ENCODE measurements at regions not wholly inside any gene's neighbourhood (a gene's known extent, or its start where the extent isn't known, plus 50 kb on each side); places are given as distances from the start of the nearest gene placed in this dataset.

DNA sequence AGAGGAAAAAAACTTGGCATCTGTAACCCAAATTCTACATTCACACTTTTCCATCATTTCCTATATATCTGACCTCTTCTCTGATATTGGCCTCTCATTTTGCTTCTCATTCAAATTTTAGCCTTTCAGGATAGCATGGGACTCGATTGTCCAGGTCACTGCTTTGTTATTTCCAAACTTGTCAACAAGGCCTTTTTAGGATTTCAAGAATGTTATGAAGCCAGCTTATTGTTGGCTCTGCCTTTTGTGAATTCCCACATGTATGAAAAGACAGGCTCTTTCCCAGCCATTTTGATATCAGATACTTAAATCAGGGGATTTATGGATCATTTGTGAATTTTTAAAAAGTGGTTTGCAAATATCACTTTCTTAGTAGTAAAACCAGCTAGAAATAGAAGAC, 663.5 kb downstream of the NCAM2 start:
- TF ChIP-seq, protein P1, sequence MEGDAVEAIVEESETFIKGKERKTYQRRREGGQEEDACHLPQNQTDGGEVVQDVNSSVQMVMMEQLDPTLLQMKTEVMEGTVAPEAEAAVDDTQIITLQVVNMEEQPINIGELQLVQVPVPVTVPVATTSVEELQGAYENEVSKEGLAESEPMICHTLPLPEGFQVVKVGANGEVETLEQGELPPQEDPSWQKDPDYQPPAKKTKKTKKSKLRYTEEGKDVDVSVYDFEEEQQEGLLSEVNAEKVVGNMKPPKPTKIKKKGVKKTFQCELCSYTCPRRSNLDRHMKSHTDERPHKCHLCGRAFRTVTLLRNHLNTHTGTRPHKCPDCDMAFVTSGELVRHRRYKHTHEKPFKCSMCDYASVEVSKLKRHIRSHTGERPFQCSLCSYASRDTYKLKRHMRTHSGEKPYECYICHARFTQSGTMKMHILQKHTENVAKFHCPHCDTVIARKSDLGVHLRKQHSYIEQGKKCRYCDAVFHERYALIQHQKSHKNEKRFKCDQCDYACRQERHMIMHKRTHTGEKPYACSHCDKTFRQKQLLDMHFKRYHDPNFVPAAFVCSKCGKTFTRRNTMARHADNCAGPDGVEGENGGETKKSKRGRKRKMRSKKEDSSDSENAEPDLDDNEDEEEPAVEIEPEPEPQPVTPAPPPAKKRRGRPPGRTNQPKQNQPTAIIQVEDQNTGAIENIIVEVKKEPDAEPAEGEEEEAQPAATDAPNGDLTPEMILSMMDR (conservative IDR thresholded peaks at IDR 0.05 in 1 of 2, IDR thresholded peaks at IDR 0.05 in 1 of 2; ENCODE audit: extremely low read depth in 1 of 2, insufficient read depth in 1 of 2, low read depth in 1 of 2, low read length in 2 of 2), result no peak
- TF ChIP-seq EZH2 (IDR thresholded peaks at IDR 0.05; ENCODE audit: borderline replicate concordance, low read length), result no peak

All from mammary epithelial cell (primary cell).